ENCODE measurements at regions not wholly inside any gene's neighbourhood (a gene's known extent, or its start where the extent isn't known, plus 50 kb on each side); places are given as distances from the start of the nearest gene placed in this dataset.

DNA sequence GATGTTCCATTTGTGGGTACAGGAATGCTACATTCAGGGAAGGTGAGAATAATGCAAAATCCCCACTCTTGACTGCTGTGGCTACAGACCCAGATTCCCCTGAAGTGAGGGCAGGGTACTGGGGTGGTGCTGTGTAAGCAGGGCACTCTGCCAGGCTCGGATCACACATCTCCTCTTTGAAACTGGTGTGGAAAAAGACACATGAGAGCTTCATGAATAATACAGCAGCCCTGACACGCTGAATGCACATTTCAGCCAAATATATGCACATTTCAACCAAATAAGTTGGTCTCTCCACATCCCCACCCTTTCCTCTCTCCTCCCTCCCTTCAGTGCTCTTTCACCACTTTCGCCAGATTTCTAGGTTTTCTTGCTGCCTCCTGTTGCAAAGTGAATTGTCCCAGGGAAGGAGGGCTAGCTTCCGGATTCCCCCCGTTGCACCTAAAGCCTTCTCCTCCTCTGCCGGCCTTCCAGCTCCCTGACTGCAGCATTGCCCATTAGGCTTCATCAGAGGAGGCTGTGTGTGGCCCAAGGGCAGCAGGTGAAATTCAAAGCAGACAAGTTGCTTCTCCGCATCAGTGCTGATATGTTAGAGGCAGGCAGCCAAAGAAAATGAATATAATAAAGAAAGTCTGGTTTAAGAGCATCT is 118.2 kb upstream of the TMCC3 start:
- no peaks in the 10 kb centered on the region for H3K4me1 ChIP-seq (ENCODE audit: insufficient read depth, poor library complexity, severe bottlenecking)
- H3K9me3 ChIP-seq (ENCODE audit: severe bottlenecking) = no peaks in the 10 kb centered on the region
- no peak overlapping the region for H3K4me3 ChIP-seq (ENCODE audit: severe bottlenecking)
- no peak for DNase-seq (ENCODE audit: low spot score)
- no peak for ATAC-seq (ENCODE audit: low read depth)
- no peaks in the 10 kb centered on the region for H3K36me3 ChIP-seq (ENCODE audit: low read depth)
- TF ChIP-seq CTCF (IDR thresholded peaks at IDR 0.05; ENCODE audit: poor library complexity, severe bottlenecking) = no peak
- no peaks in the 10 kb centered on the region for H3K27me3 ChIP-seq (ENCODE audit: insufficient read depth, poor library complexity, severe bottlenecking)
- H3K27ac ChIP-seq (ENCODE audit: poor library complexity, severe bottlenecking) = no peak overlapping the region

- no peaks in the 10 kb centered on the region for H3K27me3 ChIP-seq (ENCODE audit: insufficient read depth, poor library complexity, severe bottlenecking)
- no peaks in the 10 kb centered on the region for H3K36me3 ChIP-seq (ENCODE audit: low read depth)
- H3K4me1 ChIP-seq (ENCODE audit: insufficient read depth, poor library complexity, severe bottlenecking) = no peaks in the 10 kb centered on the region
- DNase-seq (ENCODE audit: low spot score) = no peak
- H3K27ac ChIP-seq (ENCODE audit: poor library complexity, severe bottlenecking) = no peak overlapping the region
- H3K4me3 ChIP-seq (ENCODE audit: severe bottlenecking) = no peak overlapping the region
- no peak for ATAC-seq (ENCODE audit: low read depth)
- no peak for TF ChIP-seq CTCF (IDR thresholded peaks at IDR 0.05; ENCODE audit: poor library complexity, severe bottlenecking)
- H3K9me3 ChIP-seq (ENCODE audit: severe bottlenecking) = no peaks in the 10 kb centered on the region
Measured at GRCh38 chr12:94767956-94768355, 117.6 kb upstream of the TMCC3 start.

DNA sequence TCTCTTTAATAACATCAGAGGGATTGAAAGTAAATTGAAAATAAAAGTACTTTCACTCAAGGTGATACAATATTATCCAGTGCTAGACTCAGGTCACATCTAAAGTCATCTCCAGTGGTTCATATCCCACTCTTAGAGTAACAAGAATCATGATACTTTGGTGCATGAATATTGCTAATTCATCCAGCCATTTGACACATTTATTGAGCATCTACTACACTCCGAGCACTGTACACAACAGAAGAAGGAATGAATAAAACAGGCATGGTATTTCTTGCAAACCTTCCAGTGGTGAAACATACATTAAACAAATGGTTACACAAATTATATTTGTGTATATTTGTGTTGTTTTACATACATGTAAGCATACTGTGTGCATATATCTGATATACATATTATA is 116.0 kb upstream of the TMCC3 start:
- Histone ChIP-seq H3K27me3 (ENCODE audit: insufficient read depth, poor library complexity, severe bottlenecking) (no peaks in the 10 kb centered on the region), H3K4me3 (ENCODE audit: severe bottlenecking) (no peak overlapping the region), H3K27ac (ENCODE audit: poor library complexity, severe bottlenecking) (no peak overlapping the region), H3K4me1 (ENCODE audit: insufficient read depth, poor library complexity, severe bottlenecking) (peaks cover 13% of the 10 kb centered on the region), H3K36me3 (ENCODE audit: low read depth) (no peaks in the 10 kb centered on the region), H3K9me3 (ENCODE audit: severe bottlenecking) (no peaks in the 10 kb centered on the region)
- ATAC-seq (ENCODE audit: low read depth) (no peak), DNase-seq (ENCODE audit: low spot score) (no peak)
- no peak for TF ChIP-seq CTCF (IDR thresholded peaks at IDR 0.05; ENCODE audit: poor library complexity, severe bottlenecking)

GRCh38 chr12:94763462-94763861 is 113.1 kb upstream of the TMCC3 start:
- DNase-seq (ENCODE audit: low spot score) (no peak), ATAC-seq (ENCODE audit: low read depth) (no peak)
- H3K9me3 ChIP-seq (ENCODE audit: severe bottlenecking) = no peaks in the 10 kb centered on the region
- H3K36me3 ChIP-seq (ENCODE audit: low read depth) = no peaks in the 10 kb centered on the region
- peaks cover 16% of the 10 kb centered on the region for H3K4me1 ChIP-seq (ENCODE audit: insufficient read depth, poor library complexity, severe bottlenecking)
- H3K4me3 ChIP-seq (ENCODE audit: severe bottlenecking) = no peak overlapping the region
- no peaks in the 10 kb centered on the region for H3K27me3 ChIP-seq (ENCODE audit: insufficient read depth, poor library complexity, severe bottlenecking)
- TF ChIP-seq CTCF (IDR thresholded peaks at IDR 0.05; ENCODE audit: poor library complexity, severe bottlenecking) = no peak
- no peak overlapping the region for H3K27ac ChIP-seq (ENCODE audit: poor library complexity, severe bottlenecking)

- TF ChIP-seq CTCF (IDR thresholded peaks at IDR 0.05; ENCODE audit: poor library complexity, severe bottlenecking) = no peak
- no peak for DNase-seq (ENCODE audit: low spot score)
- ATAC-seq (ENCODE audit: low read depth) = no peak
- no peaks in the 10 kb centered on the region for H3K36me3 ChIP-seq (ENCODE audit: low read depth)
- no peak overlapping the region for H3K4me3 ChIP-seq (ENCODE audit: severe bottlenecking)
- H3K4me1 ChIP-seq (ENCODE audit: insufficient read depth, poor library complexity, severe bottlenecking) = peaks cover 16% of the 10 kb centered on the region
- no peaks in the 10 kb centered on the region for H3K9me3 ChIP-seq (ENCODE audit: severe bottlenecking)
- H3K27me3 ChIP-seq (ENCODE audit: insufficient read depth, poor library complexity, severe bottlenecking) = no peaks in the 10 kb centered on the region
- H3K27ac ChIP-seq (ENCODE audit: poor library complexity, severe bottlenecking) = no peak overlapping the region
Measured at GRCh38 chr12:94762943-94763342, 112.6 kb upstream of the TMCC3 start.

All from RWPE2 (cell line).